Neural progenitor cell (in vitro differentiated cells): ENCODE measurements at regions not wholly inside any gene's neighbourhood (a gene's known extent, or its start where the extent isn't known, plus 50 kb on each side); places are given as distances from the start of the nearest gene placed in this dataset.

Experiments used
- DNase-seq: peaks from one replicate; pipeline ENCODE4 v3.0.0-alpha.2; 2016; ENCODE audit warnings: low spot score
- H2AFZ ChIP-seq: fragments of 200-600 bp; sonication (generic); replicated peaks from 2 replicates; pipeline ENCODE4 v1.6.1; 2016; ENCODE audit warnings: antibody characterized with exemption
- H3F3A ChIP-seq: fragments of 200-600 bp; sonication (generic); 2 replicates; pipeline ENCODE4 v1.6.1; 2016; ENCODE audit warnings: antibody characterized with exemption, low read depth
- H3K27ac ChIP-seq: fragments of 200-600 bp; sonication (generic); 2 replicates; pipeline ENCODE4 v1.5.1; 2016; ENCODE audit warnings: mild to moderate bottlenecking
- H3K27me3 ChIP-seq: fragments of 200-600 bp; sonication (generic); 2 replicates; pipeline ENCODE4 v1.6.1; 2016; ENCODE audit warnings: mild to moderate bottlenecking, moderate library complexity
- H3K36me3 ChIP-seq: fragments of 200-600 bp; sonication (generic); 2 replicates; pipeline ENCODE4 v1.5.1; 2016
- H3K4me1 ChIP-seq: fragments of 200-600 bp; sonication (generic); 2 replicates; pipeline ENCODE4 v1.6.1; 2016; ENCODE audit warnings: mixed run types
- H3K4me2 ChIP-seq: fragments of 200-600 bp; sonication (generic); 2 replicates; pipeline ENCODE4 v1.6.1; 2016
- H3K4me3 ChIP-seq: fragments of 200-600 bp; sonication (generic); 2 replicates; pipeline ENCODE4 v1.5.1; 2016
- H3K79me2 ChIP-seq: fragments of 200-600 bp; sonication (generic); 2 replicates; pipeline ENCODE4 v1.6.1; 2016; ENCODE audit warnings: low read depth
- H3K9ac ChIP-seq: fragments of 200-600 bp; sonication (generic); 2 replicates; pipeline ENCODE4 v1.6.1; 2016
- H3K9me3 ChIP-seq: fragments of 200-600 bp; sonication (generic); 2 replicates; pipeline ENCODE4 v1.5.1; 2016; ENCODE audit warnings: low read depth
- H4K20me1 ChIP-seq: fragments of 200-600 bp; sonication (generic); 2 replicates; pipeline ENCODE4 v1.6.1; 2016; ENCODE audit warnings: low read depth
- H3K27ac Mint-ChIP-seq: 3 replicates; pipeline ENCODE4 v1.8.0; 2021; ENCODE audit warnings: mixed read lengths
- H3K27me3 Mint-ChIP-seq: 2 replicates; pipeline ENCODE4 v1.8.0; 2022; ENCODE audit warnings: low read depth, mild to moderate bottlenecking, inconsistent platforms, moderate library complexity, mixed read lengths; ENCODE audit not compliant: insufficient read depth
- H3K36me3 Mint-ChIP-seq: 3 replicates; pipeline ENCODE4 v1.8.0; 2021; ENCODE audit warnings: mixed read lengths
- H3K4me1 Mint-ChIP-seq: 3 replicates; pipeline ENCODE4 v1.8.0; 2021; ENCODE audit warnings: mixed read lengths
- H3K4me3 Mint-ChIP-seq: 3 replicates; pipeline ENCODE4 v1.8.0; 2021; ENCODE audit warnings: mild to moderate bottlenecking, moderate library complexity, mixed read lengths
- H3K9me3 Mint-ChIP-seq: 3 replicates; pipeline ENCODE4 v1.8.0; 2020; ENCODE audit warnings: mixed read lengths
- CTCF ChIP-seq: fragments of 200-600 bp; sonication (generic); IDR thresholded peaks from 2 replicates; pipeline ENCODE4 v1.5.1; 2017; ENCODE audit warnings: antibody characterized with exemption, mild to moderate bottlenecking
- EZH2 ChIP-seq: fragments of 200-600 bp; sonication (generic); IDR thresholded peaks from 2 replicates; pipeline ENCODE4 v1.6.1; 2017; ENCODE audit warnings: antibody characterized with exemption, mild to moderate bottlenecking, moderate library complexity
- EZH2phosphoT487 ChIP-seq: fragments of 200-600 bp; sonication (generic); IDR thresholded peaks from 2 replicates; pipeline ENCODE4 v1.6.1; 2017; ENCODE audit warnings: antibody characterized with exemption

GRCh38 chr15:96817900-96818299, 487.4 kb downstream of the NR2F2 start:
- H3K9me3 ChIP-seq: no peaks in the 10 kb centered on the region
- Mint-ChIP-seq H3K36me3 (no peaks in the 10 kb centered on the region), H3K27me3 (peaks cover 2% of the 10 kb centered on the region), H3K27ac (no peak overlapping the region), H3K4me3 (no peak overlapping the region), H3K9me3 (peaks cover 5% of the 10 kb centered on the region), H3K4me1 (no peaks in the 10 kb centered on the region)
- no peaks in the 10 kb centered on the region for H3K36me3 ChIP-seq
- H3K4me1 ChIP-seq: peaks cover 2% of the 10 kb centered on the region
- TF ChIP-seq EZH2 (no peak), CTCF (no peak), EZH2phosphoT487 (no peak)
- H3K9ac ChIP-seq: no peak overlapping the region
- H3K79me2 ChIP-seq: no peaks in the 10 kb centered on the region
- H3F3A ChIP-seq: no peaks in the 10 kb centered on the region
- no peak overlapping the region for H3K4me2 ChIP-seq
- H3K4me3 ChIP-seq: no peak overlapping the region
- no peak for DNase-seq
- no peaks in the 10 kb centered on the region for H3K27me3 ChIP-seq
- peak overlapping the region; percentile 78 for H2AFZ ChIP-seq
- H4K20me1 ChIP-seq: no peaks in the 10 kb centered on the region
- no peak overlapping the region for H3K27ac ChIP-seq

DNA sequence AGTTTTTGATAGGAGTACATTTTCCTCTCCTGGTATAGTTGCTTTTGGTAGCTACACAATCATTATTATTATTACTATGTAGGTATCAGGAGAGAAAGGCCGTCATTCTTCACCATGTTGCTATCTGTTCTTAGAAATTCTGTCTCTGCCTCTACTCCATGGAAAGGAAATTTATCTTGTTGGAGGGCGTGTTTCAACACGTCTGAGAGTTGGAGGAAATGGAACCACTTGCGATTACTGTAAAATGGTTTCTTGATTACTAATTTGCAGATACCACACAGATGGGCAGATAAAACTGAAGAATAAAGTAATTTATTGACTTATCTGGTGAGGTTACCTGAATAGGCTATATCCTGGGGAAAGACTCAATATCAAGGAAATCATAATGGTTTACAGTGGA, 488.4 kb downstream of the NR2F2 start:
- H3K9me3 ChIP-seq: no peaks in the 10 kb centered on the region
- H3K79me2 ChIP-seq: no peaks in the 10 kb centered on the region
- no peak overlapping the region for H3K27ac ChIP-seq
- Mint-ChIP-seq H3K27me3 (peaks cover 2% of the 10 kb centered on the region), H3K27ac (no peak overlapping the region), H3K36me3 (no peaks in the 10 kb centered on the region), H3K4me3 (no peak overlapping the region), H3K9me3 (peaks cover 5% of the 10 kb centered on the region), H3K4me1 (no peaks in the 10 kb centered on the region)
- TF ChIP-seq EZH2 (no peak), EZH2phosphoT487 (no peak), CTCF (no peak)
- H4K20me1 ChIP-seq: no peaks in the 10 kb centered on the region
- no peak overlapping the region for H2AFZ ChIP-seq
- no peak overlapping the region for H3K4me3 ChIP-seq
- no peaks in the 10 kb centered on the region for H3K36me3 ChIP-seq
- H3K4me1 ChIP-seq: no peaks in the 10 kb centered on the region
- no peak overlapping the region for H3K4me2 ChIP-seq
- no peak overlapping the region for H3K9ac ChIP-seq
- H3K27me3 ChIP-seq: no peaks in the 10 kb centered on the region
- DNase-seq: no peak
- H3F3A ChIP-seq: no peaks in the 10 kb centered on the region

DNA sequence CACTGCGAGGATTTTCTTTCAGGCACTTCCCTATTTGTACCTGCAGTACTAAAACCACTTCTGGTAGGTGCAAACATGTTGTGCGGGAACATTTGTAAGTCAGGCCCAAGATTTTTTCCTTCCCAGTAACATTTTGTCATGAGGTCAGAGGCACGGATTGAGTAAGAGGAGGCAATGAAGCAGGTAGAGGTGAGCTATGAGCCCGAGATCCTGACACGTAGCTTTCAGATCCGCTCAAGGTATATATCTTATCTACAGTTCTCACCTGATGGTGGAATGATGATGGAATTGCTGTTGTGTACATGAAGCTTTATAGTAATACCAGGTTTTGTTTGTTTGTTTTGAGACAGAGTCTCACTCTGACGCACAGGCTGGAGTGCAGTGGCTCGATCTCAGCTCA, 497.5 kb downstream of the NR2F2 start:
- no peak overlapping the region for H3K9ac ChIP-seq
- H3K36me3 Mint-ChIP-seq: no peaks in the 10 kb centered on the region
- no peaks in the 10 kb centered on the region for H3K9me3 Mint-ChIP-seq
- H4K20me1 ChIP-seq: no peaks in the 10 kb centered on the region
- no peaks in the 10 kb centered on the region for H3K27me3 Mint-ChIP-seq
- H3K79me2 ChIP-seq: no peaks in the 10 kb centered on the region
- DNase-seq: no peak
- H2AFZ ChIP-seq: no peak overlapping the region
- H3K9me3 ChIP-seq: no peaks in the 10 kb centered on the region
- H3F3A ChIP-seq: no peaks in the 10 kb centered on the region
- no peak overlapping the region for H3K4me3 Mint-ChIP-seq
- H3K4me1 Mint-ChIP-seq: peaks cover 3% of the 10 kb centered on the region
- TF ChIP-seq EZH2 (no peak), EZH2phosphoT487 (no peak), CTCF (no peak)
- H3K27ac ChIP-seq: no peak overlapping the region
- no peak overlapping the region for H3K27ac Mint-ChIP-seq
- H3K27me3 ChIP-seq: no peaks in the 10 kb centered on the region
- H3K4me2 ChIP-seq: no peak overlapping the region
- H3K4me3 ChIP-seq: no peak overlapping the region
- no peaks in the 10 kb centered on the region for H3K4me1 ChIP-seq
- H3K36me3 ChIP-seq: no peaks in the 10 kb centered on the region
